SW480 (cell line): ENCODE measurements at regions not wholly inside any gene's neighbourhood (a gene's known extent, or its start where the extent isn't known, plus 50 kb on each side); places are given as distances from the start of the nearest gene placed in this dataset.
A peak's percentile ranks its signal among the peaks of the same experiment; 100 is the strongest.

ENCODE experiments used
- DNase-seq: peaks from one replicate; pipeline ENCODE4 v3.0.0-alpha.2; 2016; ENCODE audit warnings: low spot score

GRCh38 chr11:19336331-19336730 is 95.6 kb upstream of the E2F8 start:
- DNase-seq = peak; percentile 97

GRCh38 chr11:19332476-19332875 is 91.7 kb upstream of the E2F8 start:
- no peak for DNase-seq

GRCh38 chr11:19330416-19330815 is 89.7 kb upstream of the E2F8 start:
- no peak for DNase-seq

GRCh38 chr11:19329970-19330369 is 89.2 kb upstream of the E2F8 start:
- no peak for DNase-seq

- no peak for DNase-seq
Observed at GRCh38 chr11:19328586-19329311, 88.0 kb upstream of the E2F8 start.

- DNase-seq = no peak
Observed at GRCh38 chr11:19327280-19327679, 86.5 kb upstream of the E2F8 start.

- DNase-seq = peak; percentile 58
Observed at GRCh38 chr11:19326499-19326898, 85.8 kb upstream of the E2F8 start.

- peak; percentile 21 for DNase-seq
Observed at GRCh38 chr11:19323502-19323901, 82.8 kb upstream of the E2F8 start.

GRCh38 chr11:19321351-19321750 is 80.6 kb upstream of the E2F8 start:
- no peak for DNase-seq

GRCh38 chr11:19320827-19321226 is 80.1 kb upstream of the E2F8 start:
- no peak for DNase-seq

- DNase-seq = no peak
Observed at GRCh38 chr11:19316434-19316833, 75.7 kb upstream of the E2F8 start.

- no peak for DNase-seq
Observed at GRCh38 chr11:19315511-19315910, 74.8 kb upstream of the E2F8 start.

GRCh38 chr11:19313140-19313539 is 72.4 kb upstream of the E2F8 start:
- DNase-seq = no peak

- DNase-seq = peak; percentile 38
Observed at GRCh38 chr11:19311308-19312030, 70.7 kb upstream of the E2F8 start.

GRCh38 chr11:19307498-19307897 is 66.8 kb upstream of the E2F8 start:
- DNase-seq = no peak

GRCh38 chr11:19306179-19306944 is 65.6 kb upstream of the E2F8 start:
- DNase-seq = no peak

- no peak for DNase-seq
Observed at GRCh38 chr11:19301361-19301760, 60.6 kb upstream of the E2F8 start.

GRCh38 chr11:19294444-19294843 is 53.7 kb upstream of the E2F8 start:
- DNase-seq = no peak

GRCh38 chr11:19291064-19291463 is 50.3 kb upstream of the E2F8 start:
- no peak for DNase-seq
